ENCODE measurements at regions not wholly inside any gene's neighbourhood (a gene's known extent, or its start where the extent isn't known, plus 50 kb on each side); places are given as distances from the start of the nearest gene placed in this dataset.
"Not testable (repeated sequence)": the region's sequence is repeated elsewhere in the genome, so short reads cannot be mapped to it uniquely, and the experiment has no call there.

DNA sequence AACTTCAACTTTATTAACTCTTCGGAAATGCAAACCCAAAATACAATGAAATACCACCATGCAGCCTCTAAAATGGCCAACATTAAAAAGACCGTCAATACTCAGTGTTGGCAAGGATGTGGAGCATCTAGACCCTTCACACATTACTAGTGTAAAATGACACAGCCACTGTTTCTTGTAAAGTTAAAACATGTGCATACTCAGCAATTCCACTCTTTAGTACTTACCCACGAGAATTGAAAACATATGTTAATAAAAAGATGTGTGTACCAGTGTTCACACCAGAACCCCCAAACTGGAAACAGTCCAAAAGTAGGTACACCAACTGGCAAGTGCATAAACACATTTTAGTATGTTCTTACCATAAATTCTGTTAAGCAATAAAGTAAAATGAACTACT lies 294.7 kb downstream of the PLK2 start:
- TF ChIP-seq POLR2AphosphoS5 (IDR thresholded peaks at IDR 0.05), result no peak
- no peak for TF ChIP-seq EP300 (IDR thresholded peaks at IDR 0.05)
- TF ChIP-seq CTCF (IDR thresholded peaks at IDR 0.05), result no peak
- ATAC-seq, result no peak
- Histone ChIP-seq H3K4me3 (no peak overlapping the region), H3K36me3 (no peaks in the 10 kb centered on the region), H3K27me3 (no peaks in the 10 kb centered on the region), H3K27ac (no peak overlapping the region), H3K9me3 (peaks cover 0 to 7% (median 0%) of the 10 kb centered on the region in 3 donors), H3K4me1 (no peaks in the 10 kb centered on the region)
- WGBS, 2 donors (ENCODE audit: low coverage in 1 of 2), result 83 to 84% methylated on average over 2 to 3 of the region's 3 CpGs

GRCh38 chr5:58161889-58162288 lies 298.0 kb downstream of the PLK2 start:
- not testable (repeated sequence) for ATAC-seq, H3K4me3 ChIP-seq, H3K27ac ChIP-seq, H3K27me3 ChIP-seq, H3K4me1 ChIP-seq, H3K9me3 ChIP-seq, H3K36me3 ChIP-seq
- WGBS, 2 donors (ENCODE audit: low coverage in 1 of 2), result 60 to 71% methylated on average over 1 to 3 of the region's 6 CpGs

GRCh38 chr5:58156973-58157701 lies 302.7 kb downstream of the PLK2 start:
- TF ChIP-seq CTCF (IDR thresholded peaks at IDR 0.05) (no peak), EP300 (IDR thresholded peaks at IDR 0.05) (no peak), POLR2A (IDR thresholded peaks at IDR 0.05) (no peak), POLR2AphosphoS5 (IDR thresholded peaks at IDR 0.05) (no peak)
- Histone ChIP-seq H3K9me3 (peaks cover 0 to 5% (median 0%) of the 10 kb centered on the region in 3 donors), H3K27ac (no peak overlapping the region), H3K36me3 (no peaks in the 10 kb centered on the region), H3K27me3 (no peaks in the 10 kb centered on the region), H3K4me1 (no peaks in the 10 kb centered on the region), H3K4me3 (no peak overlapping the region)
- WGBS, 2 donors (ENCODE audit: low coverage in 1 of 2), result 39 to 61% methylated on average over 4 to 5 of the region's 8 CpGs
- ATAC-seq, result no peak

- H3K4me1 ChIP-seq, result no peaks in the 10 kb centered on the region
- no peak overlapping the region for H3K4me3 ChIP-seq
- H3K36me3 ChIP-seq, result no peaks in the 10 kb centered on the region
- H3K27me3 ChIP-seq, result no peaks in the 10 kb centered on the region
- TF ChIP-seq POLR2AphosphoS5 (IDR thresholded peaks at IDR 0.05) (no peak), EP300 (IDR thresholded peaks at IDR 0.05) (no peak), CTCF (IDR thresholded peaks at IDR 0.05) (no peak), POLR2A (IDR thresholded peaks at IDR 0.05) (no peak)
- H3K9me3 ChIP-seq, result no peaks in the 10 kb centered on the region
- ATAC-seq, result no peak
- WGBS, 2 donors (ENCODE audit: low coverage in 1 of 2), result 54% methylated on average over 6 of the region's 6 CpGs; no CpG with 5 or more reads in 1 of the 2 donors
- H3K27ac ChIP-seq, result no peak overlapping the region
Measured at GRCh38 chr5:58156361-58156760, 303.5 kb downstream of the PLK2 start.

DNA sequence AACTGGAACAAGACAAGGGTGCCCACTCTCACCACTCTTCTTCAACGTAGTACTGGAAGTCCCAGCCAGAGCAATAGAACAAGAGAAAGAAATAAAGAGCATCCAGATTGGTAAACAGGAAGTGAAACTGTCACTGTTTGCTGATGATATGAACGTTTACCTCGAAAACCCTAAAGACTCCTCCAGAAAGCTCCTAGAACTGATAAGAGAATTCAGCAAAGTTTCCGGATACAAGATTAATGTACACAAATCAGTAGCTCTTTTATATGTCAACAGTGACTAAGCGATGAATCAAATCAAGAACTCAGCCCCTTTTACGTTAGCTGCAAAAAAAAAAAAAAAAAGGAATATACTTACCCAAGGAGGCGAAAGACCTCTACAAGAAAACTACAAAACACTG lies 306.6 kb downstream of the PLK2 start:
- no peak for TF ChIP-seq POLR2AphosphoS5 (IDR thresholded peaks at IDR 0.05)
- TF ChIP-seq EP300 (IDR thresholded peaks at IDR 0.05), result no peak
- no peak for TF ChIP-seq POLR2A (IDR thresholded peaks at IDR 0.05)
- TF ChIP-seq CTCF (IDR thresholded peaks at IDR 0.05), result no peak
- Histone ChIP-seq H3K4me1 (no peaks in the 10 kb centered on the region), H3K9me3 (no peaks in the 10 kb centered on the region), H3K27me3 (no peaks in the 10 kb centered on the region), H3K4me3 (no peak overlapping the region), H3K27ac (no peak overlapping the region), H3K36me3 (no peaks in the 10 kb centered on the region)
- 86% methylated on average over 7 of the region's 7 CpGs for WGBS, 2 donors (ENCODE audit: low coverage in 1 of 2)
- ATAC-seq, result no peak
